Caki2 (cell line): ENCODE measurements at regions not wholly inside any gene's neighbourhood (a gene's known extent, or its start where the extent isn't known, plus 50 kb on each side); places are given as distances from the start of the nearest gene placed in this dataset.
A peak's percentile ranks its signal among the peaks of the same experiment; 100 is the strongest.
"Not testable (repeated sequence)": the region's sequence is repeated elsewhere in the genome, so short reads cannot be mapped to it uniquely, and the experiment has no call there.

Experiments used
- DNase-seq: peaks from one replicate; pipeline ENCODE4 v3.0.0-alpha.2; 2015; ENCODE audit warnings: low read depth
- in situ Hi-C: cut with HindIII; loops from 2 replicates; pipeline ENCODE4 v1.10.0; 2016; ENCODE audit warnings: low sequenced_read_pairs, low pct_unique_long_range_greater_than_20kb, mixed read lengths

GRCh38 chr2:47297767-47298425 lies 71.2 kb upstream of the EPCAM start:
- in situ Hi-C loops: no loop called here
- no peak for DNase-seq

- in situ Hi-C loops: no loop called here
- no peak for DNase-seq
These were observed 73.0 kb upstream of the EPCAM start for GRCh38 chr2:47295981-47296635.

GRCh38 chr2:47295131-47295980 lies 73.8 kb upstream of the EPCAM start:
- in situ Hi-C loops: no loop called here
- DNase-seq: no peak

GRCh38 chr2:47293976-47294375 lies 75.1 kb upstream of the EPCAM start:
- DNase-seq: no peak
- in situ Hi-C loops: no loop called here

- no peak for DNase-seq
- in situ Hi-C loops: no loop called here
These were observed 80.2 kb upstream of the EPCAM start for GRCh38 chr2:47288864-47289263.

- no peak for DNase-seq
- in situ Hi-C loops: no loop called here
These were observed 85.5 kb upstream of the EPCAM start for GRCh38 chr2:47283659-47284058.

GRCh38 chr2:47282621-47283272 lies 86.4 kb upstream of the EPCAM start:
- in situ Hi-C loops: no loop called here
- DNase-seq: no peak

- in situ Hi-C loops, DNase-seq: not testable (repeated sequence)
These were observed 89.6 kb upstream of the EPCAM start for GRCh38 chr2:47279525-47279924.

GRCh38 chr2:47277987-47278386 lies 91.1 kb upstream of the EPCAM start:
- in situ Hi-C loops: no loop called here
- no peak for DNase-seq

GRCh38 chr2:47277187-47277586 lies 91.9 kb upstream of the EPCAM start:
- no peak for DNase-seq
- in situ Hi-C loops: no loop called here

- DNase-seq: no peak
- in situ Hi-C loops: no loop called here
These were observed 93.0 kb upstream of the EPCAM start for GRCh38 chr2:47276061-47276460.

GRCh38 chr2:47274054-47274782 lies 94.9 kb upstream of the EPCAM start:
- no peak for DNase-seq
- in situ Hi-C loops: no loop called here

GRCh38 chr2:47272905-47273758 lies 96.0 kb upstream of the EPCAM start:
- in situ Hi-C loops: no loop called here

GRCh38 chr2:47272031-47272864 lies 95.9 kb upstream of the CALM2 start:
- peak; percentile 75 for DNase-seq
- in situ Hi-C loops: no loop called here

More at GRCh38 chr2:47272905-47273758, 96.0 kb upstream of the EPCAM start:
- no peak for DNase-seq

- in situ Hi-C loops: no loop called here
- DNase-seq: no peak
These were observed 95.0 kb upstream of the CALM2 start for GRCh38 chr2:47271054-47272000.

GRCh38 chr2:47270421-47270820 lies 94.1 kb upstream of the CALM2 start:
- in situ Hi-C loops: no loop called here
- no peak for DNase-seq
